ENCODE measurements at regions not wholly inside any gene's neighbourhood (a gene's known extent, or its start where the extent isn't known, plus 50 kb on each side); places are given as distances from the start of the nearest gene placed in this dataset.

- DNase-seq (ENCODE audit: low read depth) = no peak
Observed at GRCh38 chr16:66014221-66014620, 352.3 kb upstream of the CDH5 start.

GRCh38 chr16:66013486-66013885 is 353.0 kb upstream of the CDH5 start:
- no peak for DNase-seq (ENCODE audit: low read depth)

GRCh38 chr16:66008136-66008535 is 358.4 kb upstream of the CDH5 start:
- DNase-seq (ENCODE audit: low read depth) = no peak

GRCh38 chr16:66007717-66008116 is 358.8 kb upstream of the CDH5 start:
- DNase-seq (ENCODE audit: low read depth) = peak; percentile 71

DNA sequence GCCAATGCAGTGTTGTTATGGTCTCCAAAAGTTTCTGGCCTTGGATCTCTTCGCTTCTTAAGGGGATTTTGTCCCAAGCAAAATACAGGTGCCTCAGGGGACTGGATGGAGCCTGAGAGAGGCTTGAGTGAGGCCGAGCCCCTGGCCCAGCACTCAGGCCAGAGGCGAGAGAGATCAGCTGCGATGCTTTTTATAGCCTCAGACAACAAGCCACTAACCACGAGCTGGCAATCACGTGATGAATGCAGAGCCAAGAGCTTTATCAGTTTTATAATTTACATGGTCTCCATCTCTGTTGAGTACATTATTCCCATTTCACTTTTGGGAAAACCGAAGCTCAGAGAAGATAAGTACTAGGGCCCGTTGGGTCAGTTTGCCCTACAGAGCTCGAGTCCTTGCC is 360.0 kb upstream of the CDH5 start:
- peak; percentile 27 for DNase-seq (ENCODE audit: low read depth)

DNA sequence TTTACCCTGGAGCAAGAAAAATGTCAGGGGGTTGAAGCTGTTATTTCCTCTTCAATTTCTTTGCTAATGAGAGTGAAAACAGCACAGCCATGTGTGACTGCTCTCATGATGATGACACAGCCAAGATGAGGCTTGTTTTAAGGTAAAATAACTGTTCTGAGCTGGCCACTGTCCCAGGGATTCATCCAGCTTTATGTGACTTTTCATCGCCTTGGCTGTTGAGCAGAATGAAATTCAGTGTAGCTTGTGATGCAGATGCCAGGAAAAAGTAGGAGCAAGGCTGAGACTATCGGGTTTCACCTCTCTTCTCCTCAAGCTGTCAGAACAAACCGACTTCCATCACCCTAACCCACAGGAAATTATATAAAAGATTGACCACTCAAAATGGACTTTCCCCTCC is 361.8 kb upstream of the CDH5 start:
- peak; percentile 36 for DNase-seq (ENCODE audit: low read depth)

DNA sequence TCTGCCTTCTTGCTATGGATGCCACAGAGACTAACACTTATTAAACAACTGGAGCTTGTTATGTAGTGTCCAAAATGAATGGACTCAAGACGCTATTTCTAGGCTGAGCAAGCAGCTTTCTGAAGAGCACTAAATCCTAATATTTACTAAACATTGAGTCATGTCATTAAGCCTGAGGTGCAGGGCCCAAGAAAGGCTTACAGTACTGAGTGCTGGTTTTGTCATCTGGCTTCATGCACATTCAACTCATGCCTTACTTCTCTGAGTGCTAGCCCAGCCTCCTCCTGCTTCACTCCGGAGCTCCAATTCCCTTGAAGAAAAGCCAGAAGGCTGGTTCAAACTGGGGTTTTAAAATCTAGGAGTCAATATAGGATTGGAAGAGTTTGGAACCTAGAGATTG is 363.3 kb upstream of the CDH5 start:
- DNase-seq (ENCODE audit: low read depth) = peak; percentile 66

GRCh38 chr16:66002601-66003000 is 363.9 kb upstream of the CDH5 start:
- DNase-seq (ENCODE audit: low read depth) = no peak

DNA sequence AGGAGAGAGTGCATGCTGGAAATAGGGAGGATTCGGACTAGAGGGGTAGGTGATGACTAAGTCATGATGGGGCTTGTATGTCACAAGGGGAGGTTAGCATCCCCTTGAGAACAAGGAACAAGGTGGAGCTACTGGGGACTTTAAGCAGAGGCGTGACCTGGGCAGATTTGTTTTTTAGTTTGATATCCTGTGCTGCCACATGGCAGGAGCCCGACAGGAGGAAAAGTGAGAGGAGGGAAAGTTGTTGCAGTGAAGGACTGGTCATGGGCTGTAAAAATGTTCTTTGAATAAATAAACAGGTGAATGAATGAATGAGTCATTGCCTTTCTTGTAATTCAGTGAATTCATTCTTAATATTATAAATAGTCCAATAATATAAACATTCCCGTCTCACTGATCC is 365.1 kb upstream of the CDH5 start:
- peak; percentile 45 for DNase-seq (ENCODE audit: low read depth)

DNA sequence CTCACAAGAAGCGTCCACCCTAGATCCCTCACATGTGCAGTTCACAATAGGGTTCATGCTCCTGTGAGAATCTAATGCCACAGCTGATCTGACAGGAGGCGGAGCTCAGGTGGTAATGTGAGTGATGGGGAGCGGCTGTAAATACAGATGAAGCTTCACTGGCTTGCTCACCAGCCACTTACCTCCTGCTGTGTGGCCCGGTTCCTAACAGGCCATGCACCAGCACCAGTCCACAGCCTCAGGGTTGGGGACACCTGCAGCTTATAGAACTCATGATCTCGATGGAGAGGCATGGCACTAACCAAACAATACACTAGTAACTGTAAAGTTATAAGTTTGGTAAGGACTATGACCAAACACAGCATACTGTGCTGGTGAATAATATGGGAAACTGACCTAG is 368.0 kb upstream of the CDH5 start:
- no peak for DNase-seq (ENCODE audit: low read depth)

GRCh38 chr16:65994291-65994690 is 372.2 kb upstream of the CDH5 start:
- no peak for DNase-seq (ENCODE audit: low read depth)

DNA sequence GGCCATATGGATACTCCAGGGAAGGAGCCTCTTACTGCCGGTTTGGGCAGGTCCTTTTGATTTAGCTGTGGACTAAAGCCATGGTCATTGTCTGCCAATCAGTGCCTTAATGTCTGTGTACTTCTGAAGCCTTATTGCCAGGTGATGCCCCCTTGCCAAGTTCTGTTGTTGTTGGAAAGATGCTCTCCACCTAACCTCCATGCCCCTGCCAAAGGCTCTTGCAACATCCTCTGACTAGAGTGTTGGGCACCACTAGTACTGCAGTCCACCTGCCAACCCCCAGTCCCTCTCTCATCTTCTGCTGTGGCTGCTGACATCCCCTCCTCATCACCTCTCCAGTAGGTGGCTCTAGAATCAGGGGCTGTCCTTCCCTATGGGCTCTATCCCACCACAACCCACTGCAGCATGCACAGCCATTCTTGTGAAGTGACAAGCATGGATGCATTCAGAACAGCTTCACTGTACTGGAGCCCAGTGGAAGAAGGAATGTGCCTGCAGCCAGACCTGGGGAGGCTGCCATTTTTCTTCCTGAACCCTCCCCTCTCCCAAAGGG is 375.3 kb upstream of the CDH5 start:
- DNase-seq (ENCODE audit: low read depth) = no peak

GRCh38 chr16:65989861-65990604 is 376.5 kb upstream of the CDH5 start:
- DNase-seq (ENCODE audit: low read depth) = no peak

DNA sequence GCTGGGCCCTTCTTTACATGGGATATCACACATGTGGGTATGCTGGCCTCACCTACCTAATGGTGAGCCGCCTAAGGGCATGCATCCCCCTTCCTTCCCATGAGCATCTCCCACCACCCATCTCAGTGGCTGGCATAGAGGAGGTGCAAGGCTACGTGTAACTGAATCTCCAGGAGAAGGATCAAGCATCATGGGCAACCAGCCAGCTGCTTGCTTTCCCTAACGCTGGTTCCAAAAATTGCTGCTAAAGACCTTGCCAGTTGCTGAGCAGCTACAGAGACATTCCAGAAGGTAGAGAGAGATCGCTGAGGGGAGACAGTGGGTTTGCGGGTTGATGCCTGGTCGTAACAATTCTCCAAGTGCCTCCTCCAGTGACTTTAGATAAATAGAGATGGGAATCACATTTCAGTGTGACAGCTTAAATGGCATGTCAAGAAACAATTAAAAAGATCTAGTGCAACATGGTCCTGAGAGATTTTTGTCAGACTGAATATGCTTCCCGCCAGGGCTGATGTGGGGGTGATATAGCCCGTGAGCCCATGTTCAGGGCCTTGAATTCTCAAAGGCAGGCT is 378.4 kb upstream of the CDH5 start:
- DNase-seq (ENCODE audit: low read depth) = no peak

GRCh38 chr16:65984296-65984695 is 382.2 kb upstream of the CDH5 start:
- no peak for DNase-seq (ENCODE audit: low read depth)

DNA sequence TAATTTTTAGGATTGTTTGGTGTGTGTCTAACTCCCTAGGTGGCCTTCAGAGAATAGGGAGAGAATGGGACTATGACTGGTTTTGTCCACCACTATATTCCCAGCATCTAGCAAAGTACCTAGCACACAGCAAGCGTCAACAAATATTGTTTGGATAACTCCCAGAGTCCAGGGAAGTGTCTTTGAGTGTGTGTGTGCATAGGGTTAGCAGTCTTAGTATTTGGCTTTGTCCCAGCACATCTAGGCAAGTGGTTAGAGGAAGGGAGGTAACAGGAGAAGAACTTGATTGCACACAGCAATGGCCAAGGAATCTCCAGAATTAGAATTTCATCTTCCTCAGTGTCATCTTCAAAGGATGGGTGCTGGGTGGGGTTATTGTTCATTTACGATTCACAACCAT is 385.4 kb upstream of the CDH5 start:
- no peak for DNase-seq (ENCODE audit: low read depth)

DNA sequence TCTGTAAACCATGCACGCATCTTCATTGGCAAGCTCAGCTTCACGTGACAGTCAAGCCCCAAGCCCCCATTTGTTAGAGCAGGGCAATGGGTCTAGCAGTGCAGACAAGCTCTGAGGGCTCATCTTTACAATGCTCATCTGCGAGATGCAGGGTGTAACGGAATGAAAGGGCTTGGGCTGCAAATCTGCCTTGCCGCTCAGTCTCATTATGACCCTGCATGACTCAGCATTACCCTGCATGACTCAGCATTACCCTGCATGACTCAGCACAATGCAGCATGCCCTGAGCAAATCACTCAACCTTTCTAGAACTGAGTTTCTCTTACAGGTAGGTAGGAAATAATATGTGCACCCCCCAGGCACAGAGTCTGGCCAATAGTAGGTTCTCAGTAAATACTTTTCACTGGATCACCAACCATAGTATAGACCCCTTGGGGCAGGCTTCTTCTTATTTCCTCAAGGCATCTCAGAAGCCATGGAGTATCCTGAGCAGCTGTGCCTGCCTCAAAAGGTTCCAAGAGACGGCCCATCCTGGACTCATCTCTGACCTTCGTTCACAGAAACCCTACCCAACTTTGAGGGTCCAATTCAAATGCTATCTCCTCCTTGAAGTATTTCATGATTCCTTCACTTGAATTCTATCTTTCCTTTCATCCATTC is 391.3 kb upstream of the CDH5 start:
- peak; percentile 77 for DNase-seq (ENCODE audit: low read depth)

DNA sequence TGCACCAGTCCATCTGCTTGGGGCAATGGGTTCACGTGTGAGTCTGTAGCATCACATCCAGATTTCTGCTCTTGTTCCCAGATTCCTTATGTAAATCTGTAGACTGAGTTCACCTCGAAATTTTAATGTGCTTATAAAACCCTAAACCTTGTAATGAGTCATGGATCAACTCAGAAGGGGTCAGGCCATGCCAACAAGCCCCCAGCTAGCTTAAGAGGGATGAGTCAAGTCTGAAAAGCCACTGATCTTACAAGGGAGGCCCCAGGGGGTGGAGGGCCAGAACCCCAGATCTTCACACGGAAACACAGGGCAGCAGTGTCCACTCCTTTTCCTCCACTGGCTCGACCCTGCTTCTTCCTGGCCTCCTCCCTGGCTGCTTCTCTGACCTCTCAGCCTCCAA is 399.1 kb upstream of the CDH5 start:
- peak; percentile 95 for DNase-seq (ENCODE audit: low read depth)

DNA sequence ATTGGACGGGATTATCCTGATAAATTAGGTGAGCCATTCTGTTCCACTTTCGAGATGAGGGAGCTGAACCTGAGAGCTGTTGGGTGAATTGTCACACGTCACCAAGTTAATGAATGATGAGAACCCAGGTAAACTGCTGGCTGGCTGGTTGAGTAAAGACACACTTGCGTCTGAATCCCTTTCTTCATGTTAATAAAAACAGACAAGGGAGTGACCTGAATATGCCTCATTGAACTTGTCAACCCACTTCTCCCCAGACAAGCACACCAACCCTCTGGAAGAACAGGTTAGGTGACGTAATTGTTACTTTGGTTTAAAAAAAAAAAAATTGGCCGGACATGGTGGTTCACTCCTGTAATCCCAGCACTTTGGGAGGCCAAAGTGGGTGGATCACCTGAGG is 400.9 kb upstream of the CDH5 start:
- DNase-seq (ENCODE audit: low read depth) = peak; percentile 57

GRCh38 chr16:65964752-65965151 is 401.7 kb upstream of the CDH5 start:
- DNase-seq (ENCODE audit: low read depth) = no peak

DNA sequence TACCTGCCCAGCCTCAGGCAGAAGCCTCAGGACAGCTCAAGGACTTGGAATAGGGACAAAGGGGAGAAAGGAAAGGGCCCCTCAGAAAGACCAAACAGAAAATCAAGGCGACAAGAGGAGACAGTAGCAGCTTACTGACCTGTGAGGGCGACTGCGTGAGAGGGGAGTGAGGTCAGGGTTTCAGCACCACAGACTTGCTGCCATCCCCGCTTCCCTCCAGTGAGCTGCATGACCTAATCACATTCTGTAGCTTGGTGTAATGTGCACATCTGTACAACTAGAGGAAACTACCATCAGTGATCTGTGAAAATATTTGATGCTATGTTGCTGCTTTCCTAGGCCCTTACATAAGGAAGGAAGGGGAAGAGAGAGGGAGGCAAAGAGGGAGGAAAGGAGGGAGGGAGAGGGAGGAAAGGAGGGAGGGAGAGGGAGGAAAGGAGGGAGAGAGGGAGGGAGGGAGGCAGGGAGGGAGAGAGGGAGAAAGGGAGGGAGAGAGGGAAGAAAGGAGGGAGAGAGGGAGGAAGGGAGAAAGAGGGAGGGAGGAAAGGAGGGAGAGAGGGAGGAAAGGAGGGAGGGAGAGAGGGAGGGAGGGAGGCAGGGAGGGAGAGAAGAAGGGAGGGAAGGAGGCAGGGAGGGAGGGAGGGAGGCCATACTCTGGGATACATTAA is 404.9 kb upstream of the CDH5 start:
- DNase-seq (ENCODE audit: low read depth) = peak; percentile 27

GRCh38 chr16:65959983-65960382 is 406.5 kb upstream of the CDH5 start:
- no peak for DNase-seq (ENCODE audit: low read depth)

Measured in M059J (cell line).